ENCODE measurements at regions not wholly inside any gene's neighbourhood (a gene's known extent, or its start where the extent isn't known, plus 50 kb on each side); places are given as distances from the start of the nearest gene placed in this dataset.

DNA sequence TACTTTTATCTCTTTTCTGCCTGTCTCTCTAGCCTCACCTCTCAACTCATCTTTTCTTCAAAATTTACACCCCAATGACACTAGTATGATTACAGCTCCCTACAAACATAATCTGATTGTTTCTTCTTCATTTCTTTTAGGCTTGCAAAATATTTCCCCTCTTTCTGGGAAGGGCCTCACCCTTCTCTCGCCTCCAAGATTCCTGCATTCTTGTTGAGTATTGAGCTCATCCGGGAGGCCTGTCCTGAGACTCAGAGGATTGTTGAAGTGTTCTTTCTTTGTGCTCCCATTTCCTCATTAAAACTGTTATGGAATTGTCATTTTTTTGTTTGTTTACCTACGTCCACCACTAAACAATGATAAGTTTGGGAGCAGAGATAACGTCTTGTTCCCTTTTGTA lies 99.1 kb upstream of the CHRM3 start:
- no peak for TF ChIP-seq EZH2 (IDR thresholded peaks at IDR 0.05; ENCODE audit: low read depth)
- no peak for TF ChIP-seq CTCF (conservative IDR thresholded peaks at IDR 0.05)
